ENCODE measurements at regions not wholly inside any gene's neighbourhood (a gene's known extent, or its start where the extent isn't known, plus 50 kb on each side); places are given as distances from the start of the nearest gene placed in this dataset.

DNA sequence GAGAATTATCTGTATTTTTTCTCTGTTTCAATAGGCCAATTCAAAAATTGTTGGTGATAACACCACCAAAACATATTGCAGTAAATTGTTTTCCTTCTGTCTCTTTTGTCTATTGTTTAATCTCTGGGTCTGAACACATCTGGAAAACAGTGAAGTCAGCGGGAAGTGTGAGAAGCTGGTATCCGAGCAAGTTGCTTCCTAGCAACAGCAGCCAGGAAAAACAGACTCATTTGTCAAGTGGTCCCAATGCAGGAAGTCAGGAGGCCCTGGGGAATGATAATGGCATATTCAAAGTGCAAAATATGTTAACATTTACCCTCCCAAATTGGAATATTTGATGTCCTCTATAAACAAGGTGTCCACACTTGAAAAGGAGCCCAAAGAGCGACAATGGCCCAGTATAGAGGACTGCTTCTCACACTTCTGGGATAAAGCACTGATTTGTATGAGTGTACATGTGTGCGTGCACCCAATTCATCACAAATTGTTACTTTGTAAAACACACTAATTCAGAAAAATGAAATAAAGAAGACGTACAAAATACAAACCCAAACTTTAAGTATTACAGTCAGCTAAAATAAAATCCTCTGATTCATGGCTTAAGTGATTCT is 515.0 kb downstream of the TBC1D4 start:
- DNase-seq (ENCODE audit: low read depth), result no peak

DNA sequence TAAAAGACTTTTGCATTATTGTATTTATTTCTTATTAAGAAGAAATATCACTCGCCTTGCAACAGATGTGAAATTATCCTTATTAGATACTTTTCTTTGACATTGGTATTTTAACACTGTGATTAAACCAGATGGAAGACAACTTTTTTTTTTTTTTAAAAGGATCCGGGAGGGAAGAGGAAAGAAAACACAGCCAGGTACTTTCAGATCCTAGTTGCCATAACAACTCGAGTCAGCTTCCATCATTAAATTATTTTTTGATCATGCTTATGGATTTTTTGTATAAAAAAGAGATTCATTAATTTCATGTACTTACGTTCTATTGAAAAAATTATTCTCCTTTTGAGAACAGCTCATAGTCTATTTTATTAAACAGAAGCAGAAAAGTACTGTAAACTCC is 515.7 kb downstream of the TBC1D4 start:
- DNase-seq (ENCODE audit: low read depth), result no peak

DNA sequence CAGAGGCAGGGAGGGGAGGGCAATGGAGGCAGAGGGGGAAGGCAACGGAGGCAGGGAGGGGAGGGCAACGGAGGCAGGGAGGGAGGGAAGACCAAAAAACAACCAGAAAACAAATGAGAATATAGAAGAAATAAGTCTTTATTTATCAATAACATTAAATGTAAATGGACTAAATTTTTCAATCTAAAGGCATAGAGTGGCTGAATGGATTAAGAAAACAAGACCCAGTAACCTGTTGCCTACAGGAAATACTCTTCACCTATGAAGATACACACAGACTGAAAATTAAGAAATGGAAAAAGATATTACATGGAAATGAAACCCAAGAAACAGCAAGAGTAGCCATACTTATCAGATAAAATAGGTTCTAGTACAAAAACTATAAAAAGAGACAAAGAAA is 536.3 kb downstream of the TBC1D4 start:
- DNase-seq (ENCODE audit: low read depth), result no peak

DNA sequence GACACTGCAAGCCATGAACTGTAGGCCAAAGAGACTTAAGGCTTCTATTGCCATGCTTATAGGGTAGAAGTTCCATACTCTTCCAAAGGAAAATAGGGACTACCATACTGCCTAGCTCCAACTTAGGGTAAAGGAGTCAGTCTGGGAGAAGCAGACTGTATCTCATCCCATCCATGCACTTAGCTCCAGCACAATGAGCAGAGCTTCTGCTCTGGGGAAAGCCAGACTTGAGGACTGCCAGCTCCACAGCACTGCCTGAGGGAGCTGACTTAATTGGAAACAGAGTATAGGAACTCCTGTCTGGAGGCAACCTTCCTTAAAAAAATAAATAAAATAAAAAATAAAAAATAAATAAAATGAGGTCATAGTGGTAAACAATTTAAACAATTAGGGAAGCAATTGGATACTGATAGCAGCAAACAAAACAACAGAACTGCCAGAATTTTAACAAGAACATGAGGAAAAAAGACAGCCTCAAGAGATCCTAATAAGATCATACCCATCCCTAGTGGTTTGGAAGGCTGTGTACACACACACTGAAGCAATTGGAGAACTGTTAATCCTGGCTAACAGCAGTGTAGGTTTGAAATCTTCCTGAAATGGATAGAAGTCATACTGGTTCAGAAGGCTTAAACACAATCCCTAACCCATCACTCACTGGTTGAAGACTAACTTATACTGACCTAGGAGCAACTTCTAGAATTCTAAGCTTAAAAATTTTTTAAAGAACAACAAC is 550.1 kb downstream of the TBC1D4 start:
- DNase-seq (ENCODE audit: low read depth), result no peak

DNA sequence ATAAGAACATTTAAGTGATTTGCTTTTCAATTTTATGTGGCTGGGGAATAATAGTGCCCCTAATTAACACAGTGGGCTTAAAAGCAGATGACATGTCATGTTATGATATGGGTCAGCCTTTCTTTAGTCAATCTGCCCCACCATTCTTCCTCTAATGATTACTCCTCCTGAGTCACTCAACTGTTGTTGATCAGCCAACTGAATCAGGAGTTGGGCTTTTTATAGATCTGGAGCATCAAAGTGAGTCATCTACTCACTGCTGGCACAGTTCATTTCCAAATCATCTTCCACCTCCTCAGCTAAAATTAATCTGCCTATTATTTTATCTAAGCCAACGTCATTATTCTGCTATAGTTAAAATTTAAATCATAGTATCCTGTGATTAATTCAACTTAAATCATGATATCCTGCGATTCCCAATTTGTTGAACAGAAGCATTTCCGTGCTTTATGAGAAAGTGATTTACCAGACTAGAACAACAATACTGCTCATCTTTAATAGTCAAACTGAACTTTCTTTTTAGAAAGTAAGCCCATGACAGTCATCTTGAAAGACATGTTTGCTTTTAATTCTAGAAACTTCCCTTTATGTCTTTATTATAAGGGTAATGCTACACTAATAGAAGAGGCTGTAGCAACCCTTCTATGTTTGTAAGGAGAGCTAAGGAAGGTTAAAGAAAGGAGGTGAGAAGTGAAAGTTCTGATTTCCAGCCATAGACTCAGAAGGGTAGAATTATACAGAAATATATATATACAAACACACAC is 551.4 kb downstream of the TBC1D4 start:
- DNase-seq (ENCODE audit: low read depth), result no peak

DNA sequence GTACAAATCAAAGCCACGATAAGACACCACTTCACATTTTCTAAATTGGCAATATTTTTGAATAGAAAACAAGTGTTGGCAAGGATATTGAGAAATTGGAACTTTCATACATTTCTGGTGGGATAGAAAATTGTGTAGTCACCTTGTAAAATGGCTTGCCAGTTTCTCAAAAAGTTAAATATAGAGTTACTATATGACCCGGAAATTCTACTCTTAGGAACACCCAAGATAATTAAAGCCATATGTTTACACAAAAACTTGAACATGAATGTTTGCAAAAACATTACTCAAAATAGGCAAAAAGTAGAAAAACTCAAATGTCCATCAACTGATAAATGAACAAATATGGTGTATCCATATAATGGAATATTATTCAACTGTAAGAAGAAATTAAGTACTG is 552.5 kb downstream of the TBC1D4 start:
- DNase-seq (ENCODE audit: low read depth), result no peak

DNA sequence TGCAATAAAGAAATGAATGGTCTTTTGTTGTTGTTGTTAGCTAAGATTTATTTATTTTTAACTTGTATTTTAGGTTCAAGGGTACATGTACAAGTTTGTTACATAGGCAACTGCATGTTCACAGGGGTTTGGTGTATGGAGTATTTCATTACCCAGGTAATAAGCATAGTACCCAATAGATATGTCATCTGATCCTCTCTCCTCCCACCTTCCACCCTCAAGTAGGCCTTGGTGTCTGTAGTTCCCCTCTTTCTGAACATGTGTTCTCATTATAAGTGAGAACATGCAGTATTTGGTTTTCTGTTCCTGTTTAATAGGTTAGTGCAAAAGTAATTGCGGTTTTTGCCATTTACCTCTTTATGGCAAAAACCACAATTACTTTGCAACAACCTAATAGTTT is 554.1 kb downstream of the TBC1D4 start:
- no peak for DNase-seq (ENCODE audit: low read depth)

DNA sequence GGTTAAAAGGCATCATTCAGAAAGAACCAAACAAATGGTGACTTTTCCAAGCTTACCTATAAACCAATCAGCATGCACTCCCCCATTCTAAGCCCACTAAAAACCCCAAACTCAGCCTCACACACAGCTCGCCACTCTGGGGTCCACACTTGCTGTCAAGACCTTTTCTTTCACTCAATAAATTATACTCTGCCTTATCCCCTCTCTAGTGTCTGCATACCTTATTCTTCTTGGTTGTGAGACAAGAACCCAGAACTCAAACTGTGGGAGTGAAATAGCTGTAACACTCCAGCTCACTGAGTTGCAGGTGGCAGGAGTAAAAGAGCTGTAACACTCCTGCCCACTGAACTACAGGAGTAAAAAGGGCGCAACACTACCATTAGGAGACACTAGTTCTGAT is 559.0 kb downstream of the TBC1D4 start:
- no peak for DNase-seq (ENCODE audit: low read depth)

DNA sequence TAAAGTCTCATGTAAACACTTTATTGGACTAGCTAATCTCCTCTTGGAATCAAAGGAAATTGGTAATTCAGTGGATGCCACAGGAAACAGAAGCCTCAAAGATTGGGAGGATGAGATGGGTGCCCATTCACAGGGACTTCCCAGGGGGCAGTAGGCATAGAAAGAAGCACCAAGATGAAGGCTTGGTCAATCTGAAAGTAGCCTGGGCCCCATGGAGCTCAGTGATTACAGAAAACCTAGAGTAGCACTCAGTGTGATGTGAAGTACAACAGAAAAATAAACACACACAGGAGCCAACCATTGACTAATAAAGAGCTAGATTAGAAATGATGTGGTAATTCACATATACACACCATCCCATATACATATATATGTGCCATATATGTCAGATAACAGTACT is 560.6 kb downstream of the TBC1D4 start:
- no peak for DNase-seq (ENCODE audit: low read depth)

DNA sequence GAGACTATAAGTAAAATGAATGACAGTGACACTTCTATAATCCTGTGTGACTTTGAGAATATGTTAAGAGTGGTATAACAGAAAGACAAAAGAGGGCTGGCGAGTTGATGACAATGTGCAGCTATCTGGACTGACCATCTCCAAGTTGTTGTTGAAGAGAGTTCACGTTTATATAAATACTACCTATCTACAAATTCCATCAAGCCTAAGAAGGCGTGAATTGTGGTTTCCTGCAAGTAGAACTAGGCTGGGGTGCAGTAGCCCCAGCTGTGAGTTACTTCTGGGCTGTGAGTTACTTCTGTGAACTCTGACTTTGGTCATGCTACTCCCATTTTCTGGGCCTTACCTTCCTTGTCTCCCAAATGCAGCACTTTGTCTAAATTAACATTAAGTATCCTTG is 561.0 kb downstream of the TBC1D4 start:
- no peak for DNase-seq (ENCODE audit: low read depth)

DNA sequence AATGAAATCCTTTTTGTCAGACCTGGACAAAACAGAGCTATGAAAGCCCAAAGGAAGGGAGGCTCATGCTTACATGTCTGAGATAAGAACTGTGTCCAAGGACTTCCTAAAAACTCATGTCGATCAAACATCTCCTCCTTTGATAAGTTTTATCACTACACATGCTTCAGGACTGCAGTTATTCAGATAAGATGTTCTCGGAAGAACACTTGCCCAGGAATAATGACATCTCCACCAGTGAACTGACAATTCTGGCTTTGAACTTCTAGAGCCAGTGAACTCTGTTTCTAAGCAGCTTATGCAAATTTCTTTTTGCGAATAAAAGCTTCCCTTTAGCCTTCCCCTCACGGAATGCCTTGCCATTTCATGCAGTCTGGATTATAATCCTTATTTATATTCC is 561.6 kb downstream of the TBC1D4 start:
- no peak for DNase-seq (ENCODE audit: low read depth)

DNA sequence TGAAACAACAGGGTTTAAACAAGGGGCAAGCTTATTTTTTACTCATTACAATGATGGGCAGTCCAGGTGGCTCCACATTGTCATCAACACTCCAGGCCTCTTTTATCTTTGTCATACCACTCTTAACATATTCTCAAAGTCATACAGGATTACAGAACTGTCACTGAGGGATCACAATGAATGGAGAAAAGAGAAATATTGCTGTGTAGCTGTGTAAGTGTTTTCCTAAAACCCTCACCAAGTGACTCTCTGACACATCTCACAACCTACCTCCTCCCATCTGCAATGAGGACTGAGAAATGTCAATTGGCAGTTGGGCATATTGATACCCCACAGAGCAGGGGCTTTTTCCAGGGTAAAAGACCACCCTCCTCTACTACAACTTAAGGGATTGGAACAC is 562.1 kb downstream of the TBC1D4 start:
- DNase-seq (ENCODE audit: low read depth), result no peak

DNA sequence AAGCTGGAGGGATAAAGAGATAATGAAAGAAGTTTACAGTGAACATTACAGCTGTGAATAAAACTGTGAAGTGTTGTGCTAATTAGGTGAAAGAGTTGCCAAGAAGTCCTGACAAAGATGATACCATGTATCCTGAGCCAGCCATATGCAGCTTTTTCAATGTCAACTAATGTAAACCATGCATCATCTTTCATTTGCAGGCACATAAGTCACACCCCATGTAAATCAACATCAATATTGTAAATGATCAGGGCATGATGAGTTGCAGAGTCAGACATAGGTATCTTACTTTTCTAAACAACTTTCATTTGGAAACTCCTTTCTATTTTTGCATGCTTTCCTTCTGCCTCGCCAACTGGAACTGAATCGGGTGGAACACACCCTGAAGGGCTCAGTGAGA is 569.1 kb downstream of the TBC1D4 start:
- DNase-seq (ENCODE audit: low read depth), result no peak

DNA sequence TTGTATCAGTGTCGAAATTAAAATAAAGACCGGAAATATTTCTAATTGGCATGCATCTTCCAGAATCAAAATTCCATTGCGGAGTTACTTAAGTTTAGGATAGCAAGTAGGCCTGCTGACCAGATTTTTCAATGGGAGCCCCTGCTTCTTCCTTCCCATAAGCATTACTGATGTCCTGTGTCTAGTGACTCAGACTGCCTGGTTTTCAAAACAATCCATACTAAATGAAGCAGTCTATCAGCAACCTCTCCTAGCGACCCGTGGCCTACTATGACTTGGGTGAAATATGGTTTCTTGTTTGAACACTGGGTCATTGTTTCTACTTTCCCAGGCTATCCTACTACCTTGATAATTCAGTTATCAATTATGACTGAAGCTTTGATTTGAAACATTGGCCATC is 571.6 kb downstream of the TBC1D4 start:
- DNase-seq (ENCODE audit: low read depth), result no peak

DNA sequence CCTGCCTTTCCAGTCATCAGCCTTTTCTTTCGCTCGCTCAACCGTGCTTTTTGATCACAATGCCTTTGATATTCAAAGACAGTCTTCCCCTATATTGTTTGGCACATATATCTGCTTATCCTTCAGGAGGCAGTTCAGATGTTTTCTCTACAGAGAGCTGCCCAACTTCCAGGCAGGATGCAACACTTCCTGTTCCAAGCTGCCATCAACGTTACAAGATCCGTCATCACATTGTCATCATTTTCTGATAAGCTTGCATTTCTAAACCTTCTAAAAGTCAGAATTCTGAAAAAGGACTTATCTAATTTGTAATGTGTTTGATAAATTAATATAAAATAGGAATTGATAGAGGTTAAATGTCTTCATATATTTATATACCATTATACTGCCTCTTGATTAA is 574.2 kb downstream of the TBC1D4 start:
- DNase-seq (ENCODE audit: low read depth), result no peak

DNA sequence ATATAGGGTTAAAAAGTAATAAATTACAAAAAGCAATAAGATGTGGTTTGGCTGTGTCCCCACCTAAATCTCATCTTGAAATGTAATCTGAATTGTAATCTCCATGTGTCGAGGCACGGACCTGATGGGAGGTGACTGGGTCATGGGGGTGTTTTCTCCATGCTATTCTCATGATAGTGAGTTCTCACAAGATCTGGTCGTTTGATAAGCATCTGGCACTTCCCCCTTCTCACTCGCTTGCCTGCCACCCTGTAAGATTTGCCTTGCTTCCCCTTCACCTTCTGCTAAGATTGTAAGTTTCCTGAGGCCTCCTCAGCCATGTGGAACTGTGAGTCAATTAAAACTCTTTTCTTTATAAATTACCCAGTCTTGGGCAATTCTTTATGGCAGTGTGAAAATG is 577.4 kb downstream of the TBC1D4 start:
- DNase-seq (ENCODE audit: low read depth), result no peak

DNA sequence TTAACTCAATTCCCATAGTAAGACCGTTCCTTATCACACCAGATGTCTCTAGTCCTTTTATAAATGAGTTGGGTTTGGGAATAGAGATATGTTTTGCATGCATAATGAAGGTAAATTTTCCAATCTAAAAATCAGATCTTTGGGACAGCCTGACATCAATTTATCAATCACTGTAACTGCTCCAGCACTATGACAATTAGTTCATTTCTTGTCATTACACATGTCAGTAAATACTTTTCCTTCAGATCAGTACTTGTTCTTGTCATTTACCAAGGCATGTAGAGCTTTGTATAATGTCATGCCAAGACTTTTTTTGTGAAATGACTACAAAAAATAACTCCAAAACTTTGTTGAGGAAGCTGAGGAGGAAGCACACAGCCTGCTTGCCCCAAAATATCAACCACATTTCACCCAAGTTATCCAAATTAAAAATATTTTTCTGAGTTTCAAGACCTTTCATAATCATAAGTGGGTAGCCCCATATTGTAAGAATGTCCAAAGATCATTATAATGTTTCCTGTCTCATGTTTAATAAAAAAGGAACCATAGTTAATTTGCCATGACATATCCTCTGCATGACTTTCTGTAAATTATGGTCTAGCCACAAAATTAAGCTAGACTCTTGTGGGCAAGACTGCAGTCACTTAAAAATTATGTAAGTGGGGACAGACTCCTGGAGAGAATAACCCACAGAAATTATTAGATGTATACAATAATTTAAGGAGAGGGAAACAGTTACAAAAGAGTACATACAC is 586.8 kb downstream of the TBC1D4 start:
- DNase-seq (ENCODE audit: low read depth), result no peak

DNA sequence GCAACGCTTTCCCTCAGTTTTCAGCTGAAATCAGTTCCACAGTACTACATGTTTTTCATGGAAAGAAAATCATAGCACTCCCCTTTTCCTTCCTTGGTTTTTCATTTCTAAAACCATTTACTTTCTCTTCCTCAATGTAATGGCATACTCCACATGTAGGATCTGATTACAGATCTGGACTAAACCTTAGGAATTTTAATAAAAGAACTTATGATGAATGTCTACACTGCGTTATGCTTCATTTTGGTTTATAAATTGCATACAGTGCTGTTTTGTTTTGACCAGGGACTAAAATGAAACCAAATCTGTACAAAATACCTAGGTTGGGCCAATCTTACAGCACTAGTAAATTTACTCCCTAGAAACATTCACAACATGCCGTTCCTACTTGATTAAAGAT is 589.9 kb downstream of the TBC1D4 start:
- DNase-seq (ENCODE audit: low read depth), result no peak

DNA sequence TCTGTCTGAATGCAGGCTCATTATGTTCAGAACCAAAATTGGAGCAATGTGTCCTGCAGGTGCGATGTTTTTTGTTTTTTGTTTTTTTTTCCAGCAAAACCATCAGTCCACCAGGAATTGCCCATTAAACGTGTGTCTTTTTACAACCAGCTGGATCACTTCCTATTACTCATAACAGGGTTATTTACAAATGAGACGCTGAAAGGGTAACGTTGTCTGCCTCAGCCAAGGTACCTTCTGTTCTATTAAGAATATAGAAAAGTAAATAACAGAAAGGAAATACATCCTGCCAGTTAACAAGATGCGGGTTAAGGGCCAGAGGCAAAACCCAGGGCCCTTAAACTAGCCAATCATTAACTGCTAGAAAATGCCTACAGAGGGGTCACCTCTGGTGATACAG is 590.4 kb downstream of the TBC1D4 start:
- no peak for DNase-seq (ENCODE audit: low read depth)

DNA sequence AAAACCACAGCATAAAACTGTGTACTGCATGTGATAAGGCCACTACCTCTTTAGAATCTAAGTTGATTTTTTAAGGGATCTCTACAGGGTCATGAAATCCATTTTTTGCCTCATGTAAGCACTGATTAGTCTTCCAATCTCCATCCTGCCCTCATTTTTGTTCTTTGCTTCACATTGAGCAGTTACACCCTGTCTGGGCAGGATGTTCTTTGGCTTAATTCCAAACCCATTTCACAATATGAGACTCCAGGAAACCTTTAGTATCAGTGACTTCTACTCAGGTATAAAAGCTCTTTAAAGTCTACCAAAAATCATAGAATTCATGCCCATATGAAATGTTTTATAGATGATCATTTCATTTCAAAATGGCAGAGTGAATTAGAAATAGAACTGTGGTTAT is 592.6 kb downstream of the TBC1D4 start:
- DNase-seq (ENCODE audit: low read depth), result no peak

DNA sequence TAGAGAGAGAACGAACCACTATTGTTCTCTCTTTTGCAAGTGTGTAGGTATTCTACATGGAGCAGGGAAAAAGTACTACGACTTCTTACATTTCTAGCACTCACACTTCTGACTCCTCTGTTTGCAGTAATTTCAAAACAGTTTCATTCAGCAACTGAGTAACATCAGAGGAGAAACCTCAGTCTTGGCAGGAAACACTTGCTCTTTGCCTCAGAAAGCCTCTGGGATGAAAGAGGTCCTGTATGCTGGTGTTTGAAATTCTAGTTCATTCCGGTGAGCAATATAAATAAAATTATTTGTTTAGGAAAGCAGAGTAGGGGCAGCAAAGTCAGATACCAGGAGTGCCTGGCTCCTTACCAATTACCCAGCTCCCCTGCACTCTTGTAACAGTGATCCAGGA is 595.5 kb downstream of the TBC1D4 start:
- DNase-seq (ENCODE audit: low read depth), result no peak

DNA sequence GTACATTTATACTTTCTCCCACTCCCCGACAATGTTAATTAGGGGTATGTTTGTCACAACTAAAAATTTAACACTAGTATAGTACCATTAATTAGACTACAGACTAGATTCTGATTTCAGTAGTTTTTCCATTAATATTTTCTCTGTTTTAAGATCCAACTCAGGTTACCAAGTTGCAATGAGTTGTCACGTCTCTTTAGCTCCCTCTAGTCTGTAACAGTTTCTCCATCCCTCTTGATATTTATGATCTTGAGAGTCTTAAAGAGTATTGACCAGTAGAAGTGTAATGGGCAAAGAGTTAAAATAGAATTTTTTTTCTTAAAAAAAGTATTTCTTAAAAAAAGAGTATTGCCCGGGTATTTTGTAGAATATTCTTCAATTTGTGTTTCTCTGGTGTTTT is 598.1 kb downstream of the TBC1D4 start:
- no peak for DNase-seq (ENCODE audit: low read depth)
